NOMO-1 treated with DMSO at 0.1 percent for 48 hours (cell line): ENCODE measurements at regions not wholly inside any gene's neighbourhood (a gene's known extent, or its start where the extent isn't known, plus 50 kb on each side); places are given as distances from the start of the nearest gene placed in this dataset.

Experiments
- DNase-seq: peaks from one replicate; lab custom pipeline; 2025; ENCODE audit not compliant: unreplicated experiment; lab: John Stamatoyannopoulos, UW

GRCh38 chr15:70407955-70408354, 310.2 kb upstream of the TLE3 start:
- DNase-seq, result no peak

DNA sequence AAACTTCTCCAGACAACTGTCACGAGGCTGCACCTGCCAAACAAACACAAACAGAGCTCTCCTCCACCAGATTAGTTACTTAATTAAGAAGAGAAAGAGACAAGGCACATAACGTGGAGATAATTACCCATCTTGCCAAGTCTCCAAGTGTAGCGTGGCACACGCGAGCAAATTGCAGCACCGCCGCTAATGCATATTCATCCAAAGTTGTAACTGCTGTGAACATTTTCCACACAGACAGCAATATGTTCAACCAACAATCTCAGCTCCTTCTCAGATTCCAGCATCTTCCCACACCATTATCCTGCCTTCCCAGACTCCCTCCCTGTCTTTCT, 309.6 kb upstream of the TLE3 start:
- DNase-seq, result no peak

DNA sequence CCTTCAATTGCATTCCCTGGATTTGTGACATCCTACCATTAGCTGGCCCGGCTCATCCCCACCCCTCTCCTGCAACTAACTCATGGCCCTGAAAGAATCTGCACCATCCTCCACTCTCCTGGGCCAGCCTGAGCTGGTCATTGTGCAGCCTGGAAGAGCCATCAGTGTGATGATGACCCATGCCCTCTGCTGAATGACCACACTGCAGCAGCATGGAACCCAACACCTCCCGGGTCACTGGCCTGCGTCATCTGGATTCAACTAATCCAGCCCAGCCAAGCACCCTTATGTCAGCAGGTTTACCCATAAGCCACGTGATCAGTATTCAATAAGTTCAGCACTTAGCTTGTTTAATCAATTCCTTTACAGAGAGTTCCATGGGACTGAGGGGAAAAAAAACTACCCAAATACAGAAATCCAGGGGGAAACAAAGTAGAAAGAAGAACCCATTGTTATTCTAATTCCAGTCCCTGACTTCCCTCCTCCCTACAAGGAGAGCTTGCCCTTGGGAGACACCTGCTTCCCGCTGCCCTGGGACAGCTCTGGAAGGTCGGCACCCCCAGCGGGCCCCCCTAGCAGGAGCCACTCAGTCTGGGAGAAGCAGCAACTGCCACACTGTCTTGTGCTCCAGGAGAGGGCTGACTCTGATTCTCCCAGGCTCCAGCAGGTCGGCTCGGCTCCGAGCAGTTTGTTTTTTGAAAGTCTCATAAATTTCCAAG, 309.1 kb upstream of the TLE3 start:
- DNase-seq, result no peak

DNA sequence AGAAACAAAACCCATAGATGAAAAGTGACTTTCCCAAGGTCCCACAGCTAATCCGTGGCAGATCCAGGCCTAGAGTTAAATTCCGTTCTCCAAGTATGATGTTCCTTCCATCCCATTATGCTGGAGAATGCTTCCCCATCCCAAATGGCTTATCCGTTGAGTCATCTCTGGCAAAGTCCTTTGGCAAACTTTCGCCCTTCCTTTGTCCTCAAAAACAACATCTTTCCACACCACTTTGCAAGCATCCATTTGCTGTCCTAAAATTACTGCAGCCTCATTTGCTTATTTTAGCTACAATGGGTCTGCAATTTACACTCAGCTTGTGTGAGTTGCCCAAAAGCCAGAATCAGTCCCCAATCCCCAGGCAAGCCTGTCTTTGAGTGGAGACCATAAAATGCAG, 304.0 kb upstream of the TLE3 start:
- DNase-seq, result no peak

- no peak for DNase-seq
Measured at GRCh38 chr15:70400766-70401541, 303.2 kb upstream of the TLE3 start.

DNA sequence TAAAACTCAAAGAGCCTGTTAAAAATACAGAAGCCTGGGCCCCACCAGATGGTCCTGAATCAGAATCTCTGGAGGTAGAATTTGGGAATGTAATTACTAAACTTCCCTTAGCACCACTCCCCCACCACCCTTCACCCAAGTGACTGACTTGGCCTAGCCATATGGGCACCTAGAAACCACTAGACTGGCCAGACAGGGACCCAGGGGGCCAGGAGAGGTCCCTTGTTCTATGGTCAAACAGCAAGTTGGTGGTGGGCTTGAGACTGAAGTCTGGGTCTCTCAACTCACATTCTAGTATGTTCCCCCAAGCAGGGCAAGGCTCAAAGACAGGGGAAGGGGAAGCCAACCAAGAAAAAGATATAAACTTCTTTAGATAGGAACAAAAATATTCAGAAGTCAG, 301.5 kb upstream of the TLE3 start:
- DNase-seq, result no peak

DNA sequence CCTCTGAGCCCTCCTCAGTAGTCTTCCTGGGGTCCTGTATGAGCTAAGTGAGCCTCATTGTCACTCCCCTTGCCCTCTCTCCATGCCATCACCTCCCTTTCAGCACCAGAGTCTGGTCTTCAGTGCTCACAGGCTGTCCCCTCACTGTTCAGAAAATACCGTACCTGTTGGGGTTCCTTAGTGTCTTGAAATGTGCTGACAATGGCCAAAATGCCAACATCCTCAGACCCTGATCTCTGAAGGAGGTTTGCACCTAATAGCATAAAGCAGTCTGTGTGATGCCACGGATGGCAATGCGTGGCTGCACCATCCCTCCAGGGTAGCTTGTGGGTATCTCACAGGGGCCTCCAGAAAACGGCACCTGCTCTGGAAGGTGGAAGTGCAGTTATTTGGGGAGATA, 301.0 kb upstream of the TLE3 start:
- DNase-seq, result no peak

GRCh38 chr15:70396807-70397206, 299.1 kb upstream of the TLE3 start:
- no peak for DNase-seq

DNA sequence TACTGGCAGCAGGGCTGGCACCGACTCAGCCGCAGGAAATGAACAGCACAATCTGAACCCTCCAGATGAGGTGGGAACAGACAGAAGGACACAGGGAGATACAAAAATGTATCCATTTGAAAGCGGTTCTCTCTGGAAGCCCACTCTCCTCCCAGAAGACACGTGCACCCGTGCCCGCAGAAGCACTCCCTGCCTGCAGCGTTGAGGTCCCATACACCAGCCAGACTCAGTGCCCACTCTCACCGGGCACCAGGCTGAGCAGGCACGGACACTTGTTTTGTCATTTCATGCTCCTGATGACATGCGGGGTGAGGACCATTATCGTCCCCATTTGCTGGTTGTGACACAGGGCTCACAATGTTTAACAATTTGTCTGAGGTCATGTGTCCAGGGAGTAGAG, 297.4 kb upstream of the TLE3 start:
- DNase-seq, result no peak

DNA sequence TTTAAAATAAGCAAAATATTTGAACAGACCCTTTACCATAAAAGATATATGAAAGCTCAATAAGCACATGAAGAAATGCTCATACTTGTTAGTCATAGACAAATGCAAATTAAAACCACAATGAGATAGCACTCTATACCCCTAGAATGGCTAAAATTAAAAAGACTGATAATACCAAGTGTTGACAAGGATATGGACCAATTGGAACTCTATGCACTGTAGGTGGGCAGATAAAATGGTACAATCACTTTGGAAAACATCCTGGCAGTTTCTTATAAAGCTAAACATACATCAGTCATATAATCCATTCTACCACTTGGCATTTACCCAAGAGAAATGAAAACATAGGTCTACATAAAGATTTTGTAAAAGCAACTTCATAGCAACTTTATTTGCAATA, 293.0 kb upstream of the TLE3 start:
- no peak for DNase-seq

DNA sequence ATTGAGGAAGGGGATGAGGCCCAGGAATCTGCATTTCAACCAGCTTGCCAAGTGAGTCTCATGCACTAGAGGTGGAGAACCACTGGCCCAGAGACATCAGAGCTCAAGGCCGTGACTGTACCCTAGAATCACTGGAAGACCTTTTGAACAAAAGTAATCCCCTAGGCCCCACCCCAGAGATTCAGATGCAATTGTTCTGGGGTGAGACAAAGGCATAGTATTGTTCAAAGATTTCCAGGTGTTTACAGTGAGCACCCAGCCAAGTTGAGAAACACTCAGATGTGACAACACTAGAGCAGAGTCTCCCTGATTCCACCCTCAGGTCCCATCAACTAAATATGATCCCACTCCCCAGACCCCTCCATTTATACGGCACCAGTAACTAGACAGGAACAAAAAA, 290.3 kb upstream of the TLE3 start:
- no peak for DNase-seq

DNA sequence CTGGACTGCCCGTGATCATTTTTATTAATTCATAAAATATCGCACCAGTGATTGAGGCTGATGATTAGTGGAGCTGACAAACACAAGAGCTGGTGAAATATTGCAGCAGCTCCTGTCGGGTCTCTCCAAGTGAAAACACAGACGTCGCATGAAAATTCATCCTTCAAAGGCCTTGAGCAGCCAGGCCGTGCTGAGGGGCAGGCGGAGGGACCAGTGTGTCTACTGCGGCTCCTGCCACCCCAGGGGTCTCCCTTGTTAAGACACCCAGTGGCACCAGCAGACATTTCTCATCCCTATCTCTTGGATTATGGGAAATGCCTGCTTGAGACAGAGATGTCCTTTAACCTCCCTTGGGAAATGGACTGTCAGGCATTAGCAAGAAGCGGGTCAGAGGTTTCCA, 289.4 kb upstream of the TLE3 start:
- DNase-seq, result no peak

GRCh38 chr15:70385711-70386110, 288.0 kb upstream of the TLE3 start:
- DNase-seq, result no peak

DNA sequence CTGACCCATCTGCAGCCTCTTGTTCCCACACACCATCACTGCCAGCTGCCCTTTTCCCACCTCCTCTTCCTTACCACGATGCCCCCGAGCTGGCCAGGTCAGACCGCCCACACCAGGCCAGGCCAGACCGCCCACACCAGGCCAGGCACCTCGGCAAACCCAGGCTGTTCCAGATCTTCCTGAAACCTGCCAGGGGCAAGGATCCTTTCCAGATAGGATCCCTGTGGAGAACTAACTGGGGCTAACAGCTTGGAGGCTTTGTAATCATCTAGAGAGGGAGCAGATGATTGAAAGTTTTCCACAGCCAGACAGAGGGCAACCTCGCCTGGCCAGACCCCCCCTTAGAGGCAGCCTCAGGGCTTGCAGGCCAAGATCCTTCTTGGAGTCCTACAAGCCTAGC, 287.3 kb upstream of the TLE3 start:
- no peak for DNase-seq

GRCh38 chr15:70383856-70384255, 286.1 kb upstream of the TLE3 start:
- no peak for DNase-seq

GRCh38 chr15:70382762-70383458, 285.2 kb upstream of the TLE3 start:
- DNase-seq, result no peak

DNA sequence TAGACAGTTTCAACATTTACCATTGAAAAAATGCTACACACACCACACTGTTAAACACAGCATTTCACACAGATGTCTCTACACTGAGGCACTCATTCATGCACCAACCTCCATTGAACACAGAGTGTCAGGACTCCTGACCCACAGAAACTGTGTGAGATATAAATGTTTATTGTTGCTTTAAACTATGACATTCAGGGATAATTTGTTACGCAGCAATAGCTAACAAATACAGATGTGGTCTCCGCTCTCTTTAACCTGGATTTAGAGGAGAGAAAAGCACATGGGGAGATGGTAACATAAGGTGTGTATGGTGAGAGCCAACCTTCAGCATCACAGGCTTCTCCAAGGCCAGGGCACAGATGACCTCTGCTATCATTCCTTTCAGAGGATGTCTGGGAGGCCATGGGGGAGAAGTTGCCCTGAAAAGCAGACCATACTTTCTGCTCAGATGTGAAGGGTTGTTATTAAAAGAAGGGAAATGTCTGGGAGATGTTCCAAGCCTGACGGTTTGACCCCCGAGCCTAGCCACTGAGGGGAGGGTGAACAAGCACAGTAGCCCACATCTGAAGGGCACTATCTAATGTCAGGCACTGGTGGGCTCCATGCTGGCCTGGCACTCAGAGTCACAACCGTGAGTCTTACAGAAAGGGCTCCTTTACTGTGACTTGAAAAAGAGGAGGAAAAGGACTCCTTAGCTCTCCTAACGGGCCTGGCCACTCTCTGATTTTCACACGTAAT, 284.5 kb upstream of the TLE3 start:
- no peak for DNase-seq

- no peak for DNase-seq
Measured at GRCh38 chr15:70379938-70380883, 282.5 kb upstream of the TLE3 start.

- no peak for DNase-seq
Measured at GRCh38 chr15:70379134-70379533, 281.4 kb upstream of the TLE3 start.
